ENCODE measurements at regions not wholly inside any gene's neighbourhood (a gene's known extent, or its start where the extent isn't known, plus 50 kb on each side); places are given as distances from the start of the nearest gene placed in this dataset.

- TF ChIP-seq CTCF (IDR thresholded peaks at IDR 0.05) (no peak), POLR2A (IDR thresholded peaks at IDR 0.05) (no peak)
Observed at GRCh38 chr2:144711630-144712549, 192.0 kb upstream of the ZEB2 start.

Data from sigmoid colon (tissue), 3 donors.